ENCODE measurements at regions not wholly inside any gene's neighbourhood (a gene's known extent, or its start where the extent isn't known, plus 50 kb on each side); places are given as distances from the start of the nearest gene placed in this dataset.
"Not testable (repeated sequence)": the region's sequence is repeated elsewhere in the genome, so short reads cannot be mapped to it uniquely, and the experiment has no call there.

DNA sequence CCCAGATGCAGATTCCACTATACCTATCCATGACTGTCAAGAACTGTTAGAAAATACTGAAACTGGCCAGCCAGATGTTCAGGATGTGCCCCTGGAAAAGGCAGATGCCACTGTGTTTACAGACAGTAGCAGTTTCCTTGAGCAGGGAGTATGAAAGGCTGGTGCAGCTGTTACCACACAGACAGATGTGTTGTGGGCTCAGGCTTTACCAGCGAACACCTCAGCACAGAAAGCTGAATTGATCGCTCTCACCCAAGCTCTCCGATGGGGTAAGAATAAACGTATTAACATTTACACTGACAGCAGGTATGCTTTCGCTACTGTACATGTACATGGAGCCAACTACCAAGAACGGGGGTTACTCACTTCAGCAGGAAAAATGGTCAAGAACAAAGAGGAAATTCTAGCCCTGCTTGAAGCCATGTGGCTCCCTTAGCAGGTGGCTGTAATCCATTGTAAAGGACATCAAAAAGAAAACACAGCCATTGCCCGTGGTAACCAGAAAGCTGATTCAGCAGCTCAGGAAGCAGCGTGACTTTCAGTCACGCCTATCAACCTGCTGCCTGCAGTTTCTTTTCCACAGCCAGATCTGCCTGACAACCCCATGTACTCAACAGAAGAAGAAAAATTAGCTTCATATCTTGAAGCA is 459.7 kb upstream of the HTR1E start:
- Mint-ChIP-seq H3K27ac (no peak overlapping the region), H3K4me1 (ENCODE audit: low read depth) (no peaks in the 10 kb centered on the region), H3K9me3 (peaks cover 9% of the 10 kb centered on the region), H3K27me3 (ENCODE audit: insufficient read depth) (no peaks in the 10 kb centered on the region), H3K36me3 (ENCODE audit: low read depth) (no peaks in the 10 kb centered on the region), H3K4me3 (no peak overlapping the region)
- intact Hi-C loops (cut with micrococcal nuclease) = no loop called here
- DNase-seq (ENCODE audit: low spot score) = no peak

- Mint-ChIP-seq H3K36me3 (ENCODE audit: low read depth) (no peaks in the 10 kb centered on the region), H3K4me1 (ENCODE audit: low read depth) (no peaks in the 10 kb centered on the region), H3K27ac (no peak overlapping the region), H3K9me3 (peaks cover 9% of the 10 kb centered on the region), H3K27me3 (ENCODE audit: insufficient read depth) (no peaks in the 10 kb centered on the region), H3K4me3 (no peak overlapping the region)
- no peak for DNase-seq (ENCODE audit: low spot score)
- intact Hi-C loops (cut with micrococcal nuclease) = no loop called here
Measured at GRCh38 chr6:86476311-86476710, 461.0 kb upstream of the HTR1E start.

- H3K4me3 Mint-ChIP-seq = no peak overlapping the region
- H3K36me3 Mint-ChIP-seq (ENCODE audit: low read depth) = no peaks in the 10 kb centered on the region
- intact Hi-C loops (cut with micrococcal nuclease) = no loop called here
- peaks cover 9% of the 10 kb centered on the region for H3K9me3 Mint-ChIP-seq
- no peaks in the 10 kb centered on the region for H3K4me1 Mint-ChIP-seq (ENCODE audit: low read depth)
- no peak overlapping the region for H3K27ac Mint-ChIP-seq
- no peaks in the 10 kb centered on the region for H3K27me3 Mint-ChIP-seq (ENCODE audit: insufficient read depth)
- DNase-seq (ENCODE audit: low spot score) = no peak
Measured at GRCh38 chr6:86474081-86474480, 463.2 kb upstream of the HTR1E start.

- no peak for DNase-seq (ENCODE audit: low spot score)
- Mint-ChIP-seq H3K36me3 (ENCODE audit: low read depth) (no peaks in the 10 kb centered on the region), H3K27me3 (ENCODE audit: insufficient read depth) (no peaks in the 10 kb centered on the region), H3K9me3 (peaks cover 9% of the 10 kb centered on the region), H3K4me1 (ENCODE audit: low read depth) (no peaks in the 10 kb centered on the region), H3K4me3 (no peak overlapping the region), H3K27ac (no peak overlapping the region)
- intact Hi-C loops (cut with micrococcal nuclease) = no loop called here
Measured at GRCh38 chr6:86471791-86472190, 465.5 kb upstream of the HTR1E start.

DNA sequence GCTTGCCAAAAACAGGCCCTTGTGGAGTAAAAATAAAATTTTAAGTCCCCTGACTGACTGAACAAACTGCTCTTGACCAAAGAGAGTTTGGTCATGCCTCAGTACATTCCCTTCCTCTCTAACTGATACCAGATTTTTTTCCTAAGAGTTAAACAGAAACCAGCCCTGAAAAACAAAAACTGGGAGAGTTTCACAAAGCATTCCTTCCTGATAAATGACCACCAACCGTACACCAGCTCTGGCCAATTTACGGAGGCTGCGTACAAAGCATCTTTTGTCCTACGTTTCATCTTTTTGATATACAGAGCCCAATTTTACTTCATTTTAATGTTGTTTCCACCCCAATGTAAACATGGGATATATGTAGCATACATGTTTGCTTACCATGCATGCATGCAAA is 477.4 kb upstream of the HTR1E start:
- Mint-ChIP-seq H3K9me3 (peaks cover 10% of the 10 kb centered on the region), H3K36me3 (ENCODE audit: low read depth) (no peaks in the 10 kb centered on the region), H3K4me1 (ENCODE audit: low read depth) (no peaks in the 10 kb centered on the region), H3K4me3 (no peak overlapping the region), H3K27me3 (ENCODE audit: insufficient read depth) (no peaks in the 10 kb centered on the region), H3K27ac (no peak overlapping the region)
- DNase-seq (ENCODE audit: low spot score) = no peak
- intact Hi-C loops (cut with micrococcal nuclease) = no loop called here

GRCh38 chr6:86456821-86457220 is 480.5 kb upstream of the HTR1E start:
- Mint-ChIP-seq H3K27me3 (ENCODE audit: insufficient read depth) (no peaks in the 10 kb centered on the region), H3K4me3 (no peak overlapping the region), H3K9me3 (peaks cover 17% of the 10 kb centered on the region), H3K36me3 (ENCODE audit: low read depth) (no peaks in the 10 kb centered on the region), H3K4me1 (ENCODE audit: low read depth) (no peaks in the 10 kb centered on the region), H3K27ac (no peak overlapping the region)
- DNase-seq (ENCODE audit: low spot score) = no peak
- intact Hi-C loops (cut with micrococcal nuclease) = no loop called here

- no peak overlapping the region for H3K4me3 Mint-ChIP-seq
- H3K9me3 Mint-ChIP-seq = peaks cover 7% of the 10 kb centered on the region
- no peaks in the 10 kb centered on the region for H3K36me3 Mint-ChIP-seq (ENCODE audit: low read depth)
- H3K27me3 Mint-ChIP-seq (ENCODE audit: insufficient read depth) = no peaks in the 10 kb centered on the region
- no peak for DNase-seq (ENCODE audit: low spot score)
- no peaks in the 10 kb centered on the region for H3K4me1 Mint-ChIP-seq (ENCODE audit: low read depth)
- intact Hi-C loops (cut with micrococcal nuclease) = no loop called here
- no peak overlapping the region for H3K27ac Mint-ChIP-seq
Measured at GRCh38 chr6:86453232-86453631, 484.1 kb upstream of the HTR1E start.

- intact Hi-C loops (cut with micrococcal nuclease) = no loop called here
- Mint-ChIP-seq H3K27me3 (ENCODE audit: insufficient read depth) (no peaks in the 10 kb centered on the region), H3K27ac (no peak overlapping the region), H3K4me3 (no peak overlapping the region), H3K4me1 (ENCODE audit: low read depth) (no peaks in the 10 kb centered on the region), H3K36me3 (ENCODE audit: low read depth) (no peaks in the 10 kb centered on the region), H3K9me3 (peaks cover 7% of the 10 kb centered on the region)
- no peak for DNase-seq (ENCODE audit: low spot score)
Measured at GRCh38 chr6:86448398-86448797, 488.9 kb upstream of the HTR1E start.

GRCh38 chr6:86440608-86441007 is 496.7 kb upstream of the HTR1E start:
- Mint-ChIP-seq H3K36me3 (ENCODE audit: low read depth) (no peaks in the 10 kb centered on the region), H3K27ac (no peak overlapping the region), H3K4me3 (no peak overlapping the region), H3K9me3 (no peaks in the 10 kb centered on the region), H3K27me3 (ENCODE audit: insufficient read depth) (no peaks in the 10 kb centered on the region), H3K4me1 (ENCODE audit: low read depth) (no peaks in the 10 kb centered on the region)
- intact Hi-C loops (cut with micrococcal nuclease) = no loop called here
- no peak for DNase-seq (ENCODE audit: low spot score)

GRCh38 chr6:86423571-86423970 is 513.8 kb upstream of the HTR1E start:
- Mint-ChIP-seq H3K4me3 (no peak overlapping the region), H3K36me3 (ENCODE audit: low read depth) (no peaks in the 10 kb centered on the region)
- intact Hi-C loops (cut with micrococcal nuclease) = no loop called here

GRCh38 chr6:86412057-86412456 is 525.3 kb upstream of the HTR1E start:
- Mint-ChIP-seq H3K36me3 (ENCODE audit: low read depth) (no peaks in the 10 kb centered on the region), H3K4me3 (no peak overlapping the region), H3K27me3 (ENCODE audit: insufficient read depth) (no peaks in the 10 kb centered on the region), H3K4me1 (ENCODE audit: low read depth) (no peaks in the 10 kb centered on the region), H3K27ac (no peak overlapping the region), H3K9me3 (no peaks in the 10 kb centered on the region)
- intact Hi-C loops (cut with micrococcal nuclease) = no loop called here
- DNase-seq (ENCODE audit: low spot score) = no peak

More at GRCh38 chr6:86423571-86423970, 513.8 kb upstream of the HTR1E start:
- H3K27ac Mint-ChIP-seq = no peak overlapping the region
- no peak for DNase-seq (ENCODE audit: low spot score)
- no peaks in the 10 kb centered on the region for H3K27me3 Mint-ChIP-seq (ENCODE audit: insufficient read depth)
- H3K9me3 Mint-ChIP-seq = no peaks in the 10 kb centered on the region
- no peaks in the 10 kb centered on the region for H3K4me1 Mint-ChIP-seq (ENCODE audit: low read depth)

DNA sequence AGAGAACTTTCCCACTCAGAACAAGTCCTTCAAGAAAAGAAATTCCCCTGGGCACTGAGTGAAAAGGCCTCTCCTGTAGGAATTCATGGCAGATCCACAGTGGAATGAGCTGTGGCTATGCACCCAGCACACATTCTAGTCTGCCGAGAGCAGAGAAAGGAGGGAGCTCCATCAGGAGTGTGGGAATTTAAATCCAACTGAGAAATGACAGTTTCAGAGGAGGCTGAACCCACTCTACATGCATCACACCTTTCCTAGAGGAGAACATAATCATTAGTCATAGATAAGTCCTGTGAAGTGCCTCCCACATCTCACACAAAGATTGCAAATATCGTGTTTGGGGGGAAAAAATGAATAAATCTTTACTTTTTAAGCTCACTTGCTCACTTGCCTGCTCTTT is 530.2 kb upstream of the HTR1E start:
- intact Hi-C loops (cut with micrococcal nuclease) = no loop called here
- Mint-ChIP-seq H3K27ac (no peak overlapping the region), H3K27me3 (ENCODE audit: insufficient read depth) (no peaks in the 10 kb centered on the region), H3K9me3 (no peaks in the 10 kb centered on the region), H3K4me1 (ENCODE audit: low read depth) (no peaks in the 10 kb centered on the region), H3K36me3 (ENCODE audit: low read depth) (no peaks in the 10 kb centered on the region), H3K4me3 (no peak overlapping the region)
- DNase-seq (ENCODE audit: low spot score) = no peak

DNA sequence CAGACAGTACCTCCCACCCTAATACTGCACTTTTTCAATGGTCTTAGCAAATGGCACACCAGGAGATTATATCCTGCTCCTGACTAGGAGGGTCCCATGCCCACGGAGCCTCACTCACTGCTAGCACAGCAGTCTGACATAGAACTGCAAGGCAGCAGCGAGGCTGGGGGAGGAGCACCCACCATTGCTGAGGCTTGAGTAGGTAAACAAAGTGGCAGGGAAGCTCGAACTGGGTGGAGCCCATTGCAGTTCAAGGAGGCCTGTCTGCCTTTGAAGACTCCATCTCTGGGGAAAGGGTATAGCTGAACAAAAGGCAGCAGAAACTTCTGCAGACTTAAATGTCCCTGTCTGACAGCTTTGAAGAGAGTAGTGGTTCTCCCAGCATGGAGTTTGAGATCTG is 544.5 kb upstream of the HTR1E start:
- H3K36me3 Mint-ChIP-seq (ENCODE audit: low read depth); DNase-seq (ENCODE audit: low spot score); intact Hi-C loops (cut with micrococcal nuclease); H3K4me3 Mint-ChIP-seq; H3K27ac Mint-ChIP-seq; H3K4me1 Mint-ChIP-seq (ENCODE audit: low read depth); H3K27me3 Mint-ChIP-seq (ENCODE audit: insufficient read depth): not testable (repeated sequence)
- peaks cover 14% of the 10 kb centered on the region for H3K9me3 Mint-ChIP-seq

DNA sequence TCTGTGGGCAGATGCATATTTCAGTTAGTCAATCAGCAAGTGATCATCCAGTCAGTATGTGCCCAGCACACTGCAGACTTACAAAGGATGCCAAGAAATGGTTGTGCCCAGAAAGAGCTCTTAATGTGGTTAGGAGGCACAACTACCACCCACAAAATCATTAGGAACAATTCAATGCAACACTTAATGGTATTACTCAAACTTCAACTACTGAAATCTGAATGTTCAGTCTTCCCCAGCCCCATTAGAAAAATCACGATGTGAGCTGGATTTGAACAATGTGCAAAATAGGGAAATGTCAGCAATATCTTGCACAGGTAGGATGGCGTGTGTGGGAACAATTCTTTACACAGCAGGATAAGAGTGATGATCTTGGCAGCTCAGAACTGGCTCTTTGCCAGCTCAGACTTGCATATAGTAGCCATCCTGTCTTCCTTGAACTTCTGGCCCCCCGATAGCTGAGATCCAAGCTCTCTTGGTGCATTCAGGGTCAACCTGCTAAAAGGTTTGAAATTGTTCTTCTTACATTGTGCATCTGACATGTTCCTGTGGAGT is 556.7 kb upstream of the HTR1E start:
- Mint-ChIP-seq H3K9me3 (peaks cover 10% of the 10 kb centered on the region), H3K4me3 (no peak overlapping the region), H3K27me3 (ENCODE audit: insufficient read depth) (no peaks in the 10 kb centered on the region), H3K36me3 (ENCODE audit: low read depth) (no peaks in the 10 kb centered on the region), H3K4me1 (ENCODE audit: low read depth) (no peaks in the 10 kb centered on the region), H3K27ac (no peak overlapping the region)
- intact Hi-C loops (cut with micrococcal nuclease) = no loop called here
- DNase-seq (ENCODE audit: low spot score) = no peak

All from activated T-helper 1 cell treated with anti-CD3 and anti-CD28 coated beads, Interleukin-12 subunit alpha, Interleukin-12 subunit beta, Interleukin-2, Interleukin-4 antibody, amounts not matched to agents 30 ng/mL and 10 ng/mL and 1 ng/mL, durations not matched to agents 14 hours and 24 hours and 36 hours (primary cell).